ENCODE measurements at regions not wholly inside any gene's neighbourhood (a gene's known extent, or its start where the extent isn't known, plus 50 kb on each side); places are given as distances from the start of the nearest gene placed in this dataset.
"Not testable (repeated sequence)": the region's sequence is repeated elsewhere in the genome, so short reads cannot be mapped to it uniquely, and the experiment has no call there.

- DNase-seq, result no peak
Measured at GRCh38 chr2:240384711-240385450, 50.6 kb upstream of the GPC1 start.

- not testable (repeated sequence) for DNase-seq
Measured at GRCh38 chr2:240385451-240386161, 49.9 kb upstream of the GPC1 start.

Measured in activated naive CD4-positive, alpha-beta T cell (primary cell).